GM21423 (cell line): ENCODE measurements at regions not wholly inside any gene's neighbourhood (a gene's known extent, or its start where the extent isn't known, plus 50 kb on each side); places are given as distances from the start of the nearest gene placed in this dataset.
A peak's percentile ranks its signal among the peaks of the same experiment; 100 is the strongest.

Experiments
- ATAC-seq: cut with Tn5 transposase; IDR thresholded peaks from one replicate; pipeline ENCODE4 v1.9.1; 2021; ENCODE audit warnings: mild to moderate bottlenecking, moderate library complexity; ENCODE audit not compliant: unreplicated experiment

GRCh38 chr2:2640371-2640770 lies 309.3 kb upstream of the MYT1L start:
- ATAC-seq, result no peak

GRCh38 chr2:2639251-2640139 lies 308.4 kb upstream of the MYT1L start:
- ATAC-seq, result no peak

DNA sequence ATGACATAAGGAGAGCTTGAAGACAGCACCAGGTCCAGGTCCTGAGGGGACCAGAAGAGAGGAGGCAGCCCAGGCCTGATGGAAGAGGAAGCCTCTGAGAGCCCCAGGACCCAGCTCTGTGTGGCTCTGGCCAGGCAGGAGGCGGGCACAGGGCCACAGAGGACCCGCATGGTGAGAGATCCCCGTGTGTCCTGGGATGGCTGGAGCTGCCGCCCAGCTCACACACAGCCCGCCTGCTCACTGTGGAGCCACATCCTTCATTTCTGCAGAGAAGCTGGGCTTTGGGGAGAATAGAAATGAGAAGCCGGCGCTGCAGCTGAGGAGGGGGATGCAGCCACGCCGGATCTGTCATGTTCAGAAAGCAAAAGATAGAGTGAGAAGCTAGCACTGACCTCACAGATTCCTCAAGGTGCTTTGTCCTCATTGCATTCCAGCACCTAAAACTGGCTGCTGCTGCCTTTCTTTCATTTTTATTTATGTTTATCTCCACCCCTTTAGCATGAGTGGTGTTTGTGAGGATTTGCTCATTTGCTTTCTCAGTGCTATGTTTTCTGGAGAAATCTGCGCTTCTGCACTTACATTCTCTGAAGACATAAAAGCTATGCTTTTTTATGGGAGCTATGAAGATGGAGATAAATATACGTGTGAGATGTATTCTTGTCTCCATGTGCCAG lies 307.6 kb upstream of the MYT1L start:
- ATAC-seq, result no peak

- no peak for ATAC-seq
Observed at GRCh38 chr2:2636813-2637212, 305.7 kb upstream of the MYT1L start.

- ATAC-seq, result no peak
Observed at GRCh38 chr2:2635025-2635528, 304.0 kb upstream of the MYT1L start.

DNA sequence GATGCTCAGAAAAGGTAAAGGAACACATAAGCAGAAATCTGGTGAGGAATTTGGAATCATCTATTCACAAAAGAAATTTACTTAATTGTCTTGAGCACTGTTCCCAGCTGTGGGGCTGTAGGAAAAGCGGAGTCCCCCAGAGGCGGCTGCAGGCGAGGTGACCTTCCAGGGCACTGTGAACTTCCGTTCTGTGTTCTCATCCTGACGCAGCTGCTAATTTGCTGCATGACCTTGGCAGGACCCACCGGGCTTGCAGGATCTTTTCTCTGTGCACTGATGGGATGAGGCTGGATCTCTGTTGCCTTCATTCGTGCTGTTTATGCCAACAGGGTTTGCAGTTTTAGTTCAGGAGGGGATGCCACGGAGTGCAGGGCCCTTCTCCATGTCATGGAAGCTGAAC lies 301.9 kb upstream of the MYT1L start:
- ATAC-seq, result no peak

DNA sequence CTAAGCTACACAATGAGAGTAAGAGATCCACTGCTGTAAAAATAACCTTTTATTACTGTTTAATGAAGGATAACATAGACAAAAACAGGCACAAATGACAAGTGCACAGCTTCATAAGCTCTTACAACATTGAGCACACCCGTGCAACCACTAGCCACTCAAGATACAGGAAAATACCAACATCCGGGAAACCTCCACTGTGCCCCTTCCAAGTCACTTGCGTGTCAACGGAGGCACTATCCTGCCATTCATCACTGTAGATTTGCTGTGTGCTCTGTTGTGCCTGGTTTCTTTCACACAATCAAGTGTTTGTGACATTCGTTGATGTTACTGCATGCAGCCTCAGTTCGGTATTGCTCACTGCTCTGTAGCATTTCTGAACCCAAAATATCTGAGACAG lies 292.9 kb upstream of the MYT1L start:
- no peak for ATAC-seq

DNA sequence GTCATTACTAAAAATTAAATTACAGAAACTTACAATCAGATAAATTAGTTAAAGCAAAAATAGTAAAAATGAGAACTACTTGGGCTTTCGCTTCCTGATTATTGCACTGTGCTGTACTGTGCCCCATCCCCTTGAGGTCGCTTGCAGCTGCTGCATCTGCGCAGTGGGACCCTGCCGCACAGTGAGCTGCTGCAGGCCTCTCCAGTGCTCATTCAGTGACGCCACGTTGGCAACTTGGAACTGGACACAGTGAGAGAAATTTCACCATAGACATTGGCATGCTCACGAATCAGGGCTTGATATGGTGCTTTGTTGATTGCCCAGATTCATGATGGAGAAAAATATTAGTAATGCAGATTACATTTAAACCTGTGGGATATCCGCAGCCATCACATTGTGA lies 290.8 kb upstream of the MYT1L start:
- ATAC-seq, result no peak

DNA sequence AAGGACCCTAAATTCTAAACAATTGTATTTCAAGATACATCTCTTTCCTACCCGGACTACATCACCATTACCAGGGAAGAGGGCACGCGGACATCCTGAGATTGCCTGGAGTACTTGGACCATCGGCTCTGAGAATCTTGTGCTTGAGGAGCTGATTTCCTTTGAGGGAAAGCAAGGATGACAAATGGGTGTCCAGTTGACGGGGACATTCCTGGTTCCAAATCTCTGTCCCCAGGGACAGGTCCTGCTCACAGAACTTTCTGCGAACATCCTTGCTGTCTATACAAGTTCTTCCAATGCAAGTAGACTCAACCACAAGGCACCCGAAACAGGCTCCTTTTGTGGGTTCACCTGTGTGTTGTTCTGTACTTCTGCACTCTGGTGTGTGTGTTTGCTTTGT lies 289.5 kb upstream of the MYT1L start:
- ATAC-seq, result no peak

- no peak for ATAC-seq
Observed at GRCh38 chr2:2619995-2620394, 288.9 kb upstream of the MYT1L start.

- no peak for ATAC-seq
Observed at GRCh38 chr2:2614452-2614851, 283.4 kb upstream of the MYT1L start.

GRCh38 chr2:2613279-2614199 lies 282.5 kb upstream of the MYT1L start:
- ATAC-seq, result peak; percentile 100

DNA sequence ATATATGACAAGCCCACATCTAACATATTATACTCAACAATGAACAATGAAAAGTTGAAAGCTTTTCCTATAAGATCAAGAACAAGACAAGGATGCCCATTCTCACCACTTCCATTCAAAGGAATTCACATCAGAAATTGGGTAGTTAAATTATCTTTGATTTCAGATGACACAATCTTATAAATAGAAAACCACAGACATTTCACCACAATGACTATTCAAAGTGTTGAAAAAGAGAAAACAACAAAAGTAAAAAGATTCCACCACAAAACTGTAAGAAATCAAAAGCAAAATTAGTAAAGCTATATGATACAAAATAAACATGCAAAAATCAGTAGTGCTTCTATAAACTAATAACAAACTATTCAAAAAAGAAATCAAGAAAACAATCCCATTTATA lies 279.7 kb upstream of the MYT1L start:
- no peak for ATAC-seq

GRCh38 chr2:2600366-2600765 lies 269.3 kb upstream of the MYT1L start:
- ATAC-seq, result no peak

DNA sequence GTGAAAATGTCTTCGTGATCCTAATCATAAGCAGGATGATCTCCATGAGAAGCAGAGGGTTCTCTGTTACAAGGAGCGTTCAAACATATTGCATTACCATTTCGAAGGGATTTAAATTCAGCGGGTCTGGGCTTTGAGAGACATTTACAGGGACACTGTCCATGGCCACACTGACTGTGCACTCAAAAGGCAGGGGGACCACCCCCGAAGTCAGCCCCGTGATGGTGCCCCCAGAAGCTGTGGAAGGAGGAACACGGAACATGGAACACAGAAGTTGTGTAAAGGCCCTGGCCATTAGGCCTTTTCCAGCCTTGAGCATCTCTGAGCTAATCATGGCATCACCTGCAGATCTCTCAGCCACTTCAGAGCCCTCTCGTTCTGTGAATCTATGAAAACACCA lies 268.4 kb upstream of the MYT1L start:
- no peak for ATAC-seq

DNA sequence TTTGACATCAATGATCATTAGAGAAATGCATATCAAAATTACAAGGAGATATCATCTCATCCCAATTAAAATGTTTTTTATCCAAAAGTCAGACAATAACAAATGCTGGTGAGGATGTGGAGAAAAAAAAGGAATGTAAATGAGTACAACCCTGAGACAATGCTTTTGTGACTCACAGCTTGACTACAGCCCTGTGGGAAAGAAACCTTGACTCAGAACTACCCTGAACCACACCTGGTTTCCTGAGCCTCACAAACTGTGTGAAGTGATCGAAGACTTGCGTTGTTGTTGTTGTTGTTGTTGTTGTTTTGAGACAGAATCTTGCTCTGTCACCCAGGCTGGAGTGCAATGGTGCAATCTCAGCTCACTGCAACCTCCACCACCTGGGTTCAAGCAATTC lies 266.6 kb upstream of the MYT1L start:
- ATAC-seq, result no peak

DNA sequence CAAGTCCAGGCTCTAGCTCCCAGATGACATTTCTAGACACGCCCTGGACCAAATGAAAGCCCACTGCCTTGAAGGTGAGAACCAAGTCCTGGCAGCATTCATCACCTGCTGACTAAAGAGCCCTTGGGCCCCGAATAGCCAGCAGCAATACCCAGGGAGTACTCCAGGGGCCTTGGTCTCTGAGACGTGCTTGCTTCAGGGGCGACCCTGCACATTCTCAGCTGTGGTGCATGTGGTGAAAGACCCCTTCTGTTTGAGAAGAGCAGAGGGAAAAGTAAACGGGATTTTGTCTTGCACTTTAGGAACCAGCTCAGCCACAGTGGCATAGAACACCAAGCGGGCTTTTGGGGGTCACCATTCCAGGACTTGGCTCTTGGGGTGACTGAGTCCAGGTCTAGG lies 260.5 kb upstream of the MYT1L start:
- no peak for ATAC-seq

- ATAC-seq, result no peak
Observed at GRCh38 chr2:2590841-2591541, 259.9 kb upstream of the MYT1L start.

- no peak for ATAC-seq
Observed at GRCh38 chr2:2590141-2590540, 259.1 kb upstream of the MYT1L start.

- ATAC-seq, result no peak
Observed at GRCh38 chr2:2588777-2589176, 257.7 kb upstream of the MYT1L start.

GRCh38 chr2:2587354-2587753 lies 256.3 kb upstream of the MYT1L start:
- ATAC-seq, result no peak
